Cardiac muscle cell (in vitro differentiated cells and primary cell): ENCODE measurements at regions not wholly inside any gene's neighbourhood (a gene's known extent, or its start where the extent isn't known, plus 50 kb on each side); places are given as distances from the start of the nearest gene placed in this dataset.

Experiments used
- DNase-seq, 2 donors: peaks; one replicate each; pipeline versions ENCODE4 v3.0.0 to v3.0.0-alpha.2; 2010 to 2017; ENCODE audit warnings: low read depth in 1 of 2, low spot score in 1 of 2
- H3K27ac ChIP-seq: fragments of 200-600 bp; sonication (generic); 2 replicates; pipeline ENCODE4 v1.5.1; 2016
- H3K27me3 ChIP-seq: fragments of 200-600 bp; sonication (generic); 2 replicates; pipeline ENCODE4 v1.6.0; 2016; ENCODE audit warnings: control low read depth
- H3K36me3 ChIP-seq: fragments of 200-600 bp; sonication (generic); 2 replicates; pipeline ENCODE4 v1.5.1; 2016; ENCODE audit warnings: control low read depth
- H3K4me1 ChIP-seq: fragments of 200-600 bp; sonication (generic); 2 replicates; pipeline ENCODE4 v1.8.1; 2017; ENCODE audit warnings: low read depth, mild to moderate bottlenecking, mixed run types
- H3K4me3 ChIP-seq: fragments of 200-600 bp; sonication (generic); 2 replicates; pipeline ENCODE4 v1.5.1; 2016; ENCODE audit warnings: mild to moderate bottlenecking
- H3K9me3 ChIP-seq: fragments of 200-600 bp; sonication (generic); 2 replicates; pipeline ENCODE4 v1.5.1; 2017; ENCODE audit warnings: low read depth, mild to moderate bottlenecking, control low read depth
- TF ChIP-seq, protein P1 (sequence below): IDR thresholded peaks from 2 replicates; pipeline ENCODE4 v1.5.1; 2012; ENCODE audit warnings: low read depth, mild to moderate bottlenecking, low read length

DNA sequence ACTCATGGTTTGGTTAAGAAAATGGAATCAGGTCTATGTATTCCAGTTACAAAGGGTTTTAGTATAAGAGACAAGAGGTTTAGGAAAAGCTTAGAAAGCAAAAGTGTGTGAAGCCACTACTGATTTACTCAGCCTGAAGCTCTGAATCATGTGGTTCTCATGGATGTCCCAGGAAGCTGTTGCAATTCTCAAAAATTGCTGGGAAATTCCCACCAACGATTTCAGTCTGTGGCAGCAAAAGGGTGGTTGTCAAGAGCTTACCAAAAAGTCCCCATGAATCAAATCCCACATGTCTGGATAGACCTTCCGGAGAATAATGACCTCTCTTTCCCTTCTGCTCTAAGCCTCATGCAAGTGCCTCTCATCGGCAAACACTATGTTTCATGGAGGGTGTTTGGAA, 929.9 kb downstream of the TLE4 start:
- Histone ChIP-seq H3K9me3 (no peaks in the 10 kb centered on the region), H3K4me1 (no peaks in the 10 kb centered on the region), H3K27ac (no peak overlapping the region), H3K4me3 (no peak overlapping the region), H3K36me3 (no peaks in the 10 kb centered on the region), H3K27me3 (no peaks in the 10 kb centered on the region)
- TF ChIP-seq, protein P1, sequence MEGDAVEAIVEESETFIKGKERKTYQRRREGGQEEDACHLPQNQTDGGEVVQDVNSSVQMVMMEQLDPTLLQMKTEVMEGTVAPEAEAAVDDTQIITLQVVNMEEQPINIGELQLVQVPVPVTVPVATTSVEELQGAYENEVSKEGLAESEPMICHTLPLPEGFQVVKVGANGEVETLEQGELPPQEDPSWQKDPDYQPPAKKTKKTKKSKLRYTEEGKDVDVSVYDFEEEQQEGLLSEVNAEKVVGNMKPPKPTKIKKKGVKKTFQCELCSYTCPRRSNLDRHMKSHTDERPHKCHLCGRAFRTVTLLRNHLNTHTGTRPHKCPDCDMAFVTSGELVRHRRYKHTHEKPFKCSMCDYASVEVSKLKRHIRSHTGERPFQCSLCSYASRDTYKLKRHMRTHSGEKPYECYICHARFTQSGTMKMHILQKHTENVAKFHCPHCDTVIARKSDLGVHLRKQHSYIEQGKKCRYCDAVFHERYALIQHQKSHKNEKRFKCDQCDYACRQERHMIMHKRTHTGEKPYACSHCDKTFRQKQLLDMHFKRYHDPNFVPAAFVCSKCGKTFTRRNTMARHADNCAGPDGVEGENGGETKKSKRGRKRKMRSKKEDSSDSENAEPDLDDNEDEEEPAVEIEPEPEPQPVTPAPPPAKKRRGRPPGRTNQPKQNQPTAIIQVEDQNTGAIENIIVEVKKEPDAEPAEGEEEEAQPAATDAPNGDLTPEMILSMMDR = no peak
- peak in 1 of 2 donors; percentile 27 for DNase-seq

DNA sequence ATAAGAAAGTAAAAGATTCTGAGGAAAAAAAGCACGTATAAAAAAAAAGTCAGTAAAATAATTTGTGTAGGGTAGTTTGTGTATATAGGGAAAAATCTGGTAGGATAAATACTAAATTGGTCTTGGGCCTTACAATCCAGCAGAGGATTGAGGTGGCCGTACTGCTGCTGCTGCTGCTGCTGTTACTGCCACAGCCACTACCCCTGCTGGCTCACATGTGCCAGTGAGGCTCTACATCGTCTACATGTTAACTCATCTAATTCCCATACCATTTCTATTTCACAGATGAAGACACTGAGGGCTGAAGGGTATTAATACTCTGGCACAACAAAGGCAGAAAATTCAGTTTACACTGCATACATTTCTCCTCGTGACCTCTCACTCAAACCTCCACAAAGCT, 928.5 kb downstream of the TLE4 start:
- Histone ChIP-seq H3K4me3 (no peak overlapping the region), H3K4me1 (no peaks in the 10 kb centered on the region), H3K27me3 (no peaks in the 10 kb centered on the region), H3K27ac (no peak overlapping the region), H3K36me3 (no peaks in the 10 kb centered on the region), H3K9me3 (no peaks in the 10 kb centered on the region)
- no peak for DNase-seq
- TF ChIP-seq, protein P1 = no peak

DNA sequence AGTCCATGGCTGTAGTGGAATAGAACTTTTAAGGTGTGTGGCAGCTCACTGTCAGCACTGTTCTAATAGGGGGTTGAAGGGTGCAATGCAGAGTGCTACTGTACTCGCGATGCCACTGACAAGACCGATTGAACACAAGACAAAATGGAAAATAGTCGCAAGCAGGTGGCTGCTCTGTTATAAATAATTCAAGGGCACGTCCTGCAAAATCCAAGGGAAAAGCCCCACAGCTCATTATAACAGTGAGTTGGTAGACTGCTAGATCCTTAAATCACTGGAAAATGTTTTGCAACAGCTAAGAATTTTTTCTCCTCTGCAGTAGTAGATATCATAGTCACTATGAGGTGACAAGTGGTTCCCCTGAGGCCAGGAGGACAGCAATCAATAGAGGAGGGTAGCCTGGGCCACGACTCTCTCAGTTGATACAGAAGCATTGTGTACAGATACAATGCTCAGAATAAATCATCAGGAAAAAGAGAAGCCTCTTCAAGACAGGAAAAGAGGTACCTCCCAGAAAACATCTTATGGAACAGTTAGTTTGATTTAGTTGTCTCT, 926.3 kb downstream of the TLE4 start:
- Histone ChIP-seq H3K9me3 (no peaks in the 10 kb centered on the region), H3K27me3 (no peaks in the 10 kb centered on the region), H3K27ac (no peak overlapping the region), H3K4me3 (no peak overlapping the region), H3K4me1 (no peaks in the 10 kb centered on the region), H3K36me3 (no peaks in the 10 kb centered on the region)
- no peak for DNase-seq
- TF ChIP-seq, protein P1 = no peak

DNA sequence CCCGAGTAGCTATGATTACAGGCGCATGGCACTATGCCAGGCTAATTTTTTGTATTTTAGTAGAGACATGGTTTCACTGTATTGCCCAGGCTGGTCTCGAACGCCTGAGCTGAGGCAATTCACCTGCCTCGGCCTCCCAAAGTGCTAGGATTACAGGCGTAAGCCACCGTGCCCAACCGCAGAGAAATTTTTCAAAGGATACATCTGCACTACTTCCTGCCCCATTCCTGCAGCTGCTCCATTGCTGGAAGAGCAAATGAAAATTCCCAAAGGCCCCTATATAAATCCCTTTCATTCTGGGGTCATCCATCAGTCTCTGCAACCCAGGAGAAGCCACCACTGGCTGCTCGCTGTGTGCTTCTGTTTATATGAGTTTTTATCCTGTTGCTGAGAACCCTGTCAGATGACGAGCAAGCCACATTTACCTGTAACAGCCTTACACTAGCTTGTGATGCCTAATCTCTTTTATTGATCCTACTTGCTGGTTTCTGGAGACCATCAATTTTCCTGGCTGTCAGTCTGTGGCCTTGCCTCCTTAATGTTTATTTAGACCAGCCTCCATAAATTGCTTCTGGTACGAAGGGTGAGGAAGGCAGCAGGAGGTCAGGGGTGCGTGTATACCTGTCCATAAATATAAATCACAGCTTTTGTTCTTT, 925.3 kb downstream of the TLE4 start:
- no peaks in the 10 kb centered on the region for H3K9me3 ChIP-seq
- no peak for DNase-seq
- H3K4me3 ChIP-seq = no peak overlapping the region
- H3K27ac ChIP-seq = no peak overlapping the region
- TF ChIP-seq, protein P1 = no peak
- H3K27me3 ChIP-seq = no peaks in the 10 kb centered on the region
- no peaks in the 10 kb centered on the region for H3K36me3 ChIP-seq
- H3K4me1 ChIP-seq = no peaks in the 10 kb centered on the region

DNA sequence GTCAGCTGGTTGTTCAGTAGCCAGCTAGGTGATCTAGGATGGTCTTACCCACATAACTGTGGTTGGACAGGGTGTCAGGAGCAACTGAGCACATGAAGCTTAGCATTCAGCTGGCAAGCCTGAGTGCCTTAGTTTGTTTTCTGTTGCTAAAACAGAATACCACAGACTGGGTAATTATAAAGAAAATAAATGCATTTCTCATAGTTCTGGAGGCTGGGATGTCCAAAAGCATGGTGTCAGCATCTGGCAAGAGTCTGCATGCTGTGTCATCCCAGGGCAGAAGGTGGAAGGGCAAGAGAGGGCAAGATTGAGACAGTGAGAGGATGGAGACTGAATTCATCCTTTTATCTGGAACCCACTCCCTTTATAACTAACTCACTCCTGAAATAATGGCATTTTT, 921.5 kb downstream of the TLE4 start:
- DNase-seq = no peak
- TF ChIP-seq, protein P1 = no peak
- Histone ChIP-seq H3K27me3 (no peaks in the 10 kb centered on the region), H3K4me3 (no peak overlapping the region), H3K9me3 (no peaks in the 10 kb centered on the region), H3K36me3 (no peaks in the 10 kb centered on the region), H3K27ac (no peak overlapping the region), H3K4me1 (no peaks in the 10 kb centered on the region)
